ENCODE measurements at regions not wholly inside any gene's neighbourhood (a gene's known extent, or its start where the extent isn't known, plus 50 kb on each side); places are given as distances from the start of the nearest gene placed in this dataset.

DNA sequence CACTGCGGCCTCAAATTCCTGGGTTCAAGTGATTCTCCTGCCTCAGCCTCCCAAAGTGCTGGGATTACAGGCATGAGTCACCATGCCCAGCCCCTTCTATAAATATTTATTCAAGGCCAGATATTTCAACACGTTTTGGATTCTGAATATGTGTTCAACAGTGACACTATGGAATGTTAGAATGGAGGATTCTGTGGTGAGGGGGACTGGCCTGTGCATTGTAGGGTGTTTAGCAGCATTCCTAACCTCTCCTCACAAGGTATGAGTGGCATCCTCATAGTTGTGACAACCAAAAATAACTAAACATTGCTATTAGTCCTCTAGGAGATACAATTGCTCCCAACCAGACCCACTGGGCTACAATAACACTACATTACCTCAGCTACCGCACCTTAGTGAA is 104.0 kb upstream of the ATP10A start:
- TF ChIP-seq, protein P1, sequence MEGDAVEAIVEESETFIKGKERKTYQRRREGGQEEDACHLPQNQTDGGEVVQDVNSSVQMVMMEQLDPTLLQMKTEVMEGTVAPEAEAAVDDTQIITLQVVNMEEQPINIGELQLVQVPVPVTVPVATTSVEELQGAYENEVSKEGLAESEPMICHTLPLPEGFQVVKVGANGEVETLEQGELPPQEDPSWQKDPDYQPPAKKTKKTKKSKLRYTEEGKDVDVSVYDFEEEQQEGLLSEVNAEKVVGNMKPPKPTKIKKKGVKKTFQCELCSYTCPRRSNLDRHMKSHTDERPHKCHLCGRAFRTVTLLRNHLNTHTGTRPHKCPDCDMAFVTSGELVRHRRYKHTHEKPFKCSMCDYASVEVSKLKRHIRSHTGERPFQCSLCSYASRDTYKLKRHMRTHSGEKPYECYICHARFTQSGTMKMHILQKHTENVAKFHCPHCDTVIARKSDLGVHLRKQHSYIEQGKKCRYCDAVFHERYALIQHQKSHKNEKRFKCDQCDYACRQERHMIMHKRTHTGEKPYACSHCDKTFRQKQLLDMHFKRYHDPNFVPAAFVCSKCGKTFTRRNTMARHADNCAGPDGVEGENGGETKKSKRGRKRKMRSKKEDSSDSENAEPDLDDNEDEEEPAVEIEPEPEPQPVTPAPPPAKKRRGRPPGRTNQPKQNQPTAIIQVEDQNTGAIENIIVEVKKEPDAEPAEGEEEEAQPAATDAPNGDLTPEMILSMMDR (IDR thresholded peaks at IDR 0.05): no peak
- TF ChIP-seq POLR2A (IDR thresholded peaks at IDR 0.05) (no peak), POLR2AphosphoS5 (IDR thresholded peaks at IDR 0.05) (no peak)

Measured in prostate gland (tissue), 2 donors.